Activated naive CD8-positive, alpha-beta T cell treated with anti-CD3 and anti-CD28 coated beads, Interleukin-2, amount 50 U/mL, for 24 hours (primary cell): ENCODE measurements at regions not wholly inside any gene's neighbourhood (a gene's known extent, or its start where the extent isn't known, plus 50 kb on each side); places are given as distances from the start of the nearest gene placed in this dataset.

ENCODE experiments used
- ATAC-seq: fragments of 150-1000 bp; cut with Tn5 transposase; one replicate; pipeline ENCODE4 v1.10.0; 2021
- DNase-seq: peaks from one replicate; pipeline ENCODE4 v3.0.0; 2021
- H3K27ac Mint-ChIP-seq: one replicate; pipeline ENCODE4 v1.8.0; 2021; ENCODE audit warnings: mild to moderate bottlenecking, mixed read lengths
- H3K27me3 Mint-ChIP-seq: one replicate; pipeline ENCODE4 v1.8.0; 2021; ENCODE audit warnings: mixed read lengths
- H3K36me3 Mint-ChIP-seq: one replicate; pipeline ENCODE4 v1.8.0; 2021; ENCODE audit warnings: low read depth, mixed read lengths
- H3K4me1 Mint-ChIP-seq: one replicate; pipeline ENCODE4 v1.8.0; 2021; ENCODE audit warnings: mixed read lengths
- H3K4me3 Mint-ChIP-seq: one replicate; pipeline ENCODE4 v1.8.0; 2021; ENCODE audit warnings: mild to moderate bottlenecking, moderate library complexity, mixed read lengths
- H3K9me3 Mint-ChIP-seq: one replicate; pipeline ENCODE4 v1.8.0; 2021; ENCODE audit warnings: mixed read lengths

DNA sequence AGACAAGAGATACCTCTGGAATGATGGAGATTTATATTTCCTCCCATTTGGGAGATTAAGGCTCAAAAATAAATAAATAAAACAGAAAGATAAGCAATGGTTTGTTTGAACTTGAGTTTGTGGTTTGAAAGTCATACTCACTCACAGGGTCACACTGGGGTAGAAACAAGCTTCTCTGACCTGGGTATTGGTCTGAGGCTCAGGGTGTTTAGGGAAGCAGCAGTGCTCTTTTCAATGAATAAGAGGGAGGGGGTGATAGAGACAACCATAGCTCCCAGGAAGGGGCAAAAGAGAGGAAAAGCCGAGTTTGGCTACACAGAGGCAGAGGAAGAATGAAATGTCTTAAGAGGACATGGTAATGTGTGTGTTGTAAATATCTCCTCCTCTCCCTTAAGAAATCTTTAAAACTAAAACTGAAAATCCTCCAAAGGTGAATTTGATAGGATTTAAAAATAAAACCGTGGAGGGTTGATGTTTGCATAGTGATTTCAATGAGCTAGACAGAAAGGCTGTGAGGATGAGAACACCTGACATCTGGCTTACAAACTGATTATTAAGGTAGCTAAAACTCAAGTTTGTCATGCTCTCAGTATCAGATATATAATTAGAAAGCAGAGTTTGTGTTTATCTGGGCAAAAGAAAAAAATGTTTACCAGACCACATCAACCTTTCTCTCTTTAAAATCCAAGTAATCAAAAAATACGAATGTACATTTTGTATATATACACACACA, 159.9 kb upstream of the TMEFF2 start:
- no peak overlapping the region for H3K27ac Mint-ChIP-seq
- peaks cover 2% of the 10 kb centered on the region for H3K27me3 Mint-ChIP-seq
- ATAC-seq (no peak), DNase-seq (no peak)
- H3K9me3 Mint-ChIP-seq = peaks cover 3% of the 10 kb centered on the region
- no peaks in the 10 kb centered on the region for H3K4me1 Mint-ChIP-seq
- no peaks in the 10 kb centered on the region for H3K36me3 Mint-ChIP-seq
- H3K4me3 Mint-ChIP-seq = no peak overlapping the region

DNA sequence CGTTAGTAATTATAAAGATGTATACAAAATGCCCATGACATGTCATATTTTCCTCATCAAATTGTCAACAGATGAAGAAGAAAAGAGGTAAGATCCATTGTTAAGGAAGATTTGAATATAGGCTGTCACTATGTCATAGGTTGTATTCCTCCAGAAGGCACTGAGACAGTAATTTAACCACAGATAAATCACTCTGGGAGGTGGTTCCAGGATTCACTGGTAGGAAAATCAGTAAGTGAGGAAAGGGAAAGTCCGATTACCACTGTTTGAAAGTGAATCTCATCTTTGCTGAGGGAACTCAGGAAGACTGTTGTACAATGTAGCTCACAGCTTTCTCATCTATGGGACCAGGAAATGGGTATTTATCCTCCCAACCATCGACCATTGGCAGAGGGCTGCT, 152.8 kb upstream of the TMEFF2 start:
- peaks cover 2% of the 10 kb centered on the region for H3K27me3 Mint-ChIP-seq
- H3K4me1 Mint-ChIP-seq = no peaks in the 10 kb centered on the region
- ATAC-seq (no peak), DNase-seq (no peak)
- no peaks in the 10 kb centered on the region for H3K36me3 Mint-ChIP-seq
- peaks cover 8% of the 10 kb centered on the region for H3K9me3 Mint-ChIP-seq
- no peak overlapping the region for H3K27ac Mint-ChIP-seq
- H3K4me3 Mint-ChIP-seq = no peak overlapping the region

DNA sequence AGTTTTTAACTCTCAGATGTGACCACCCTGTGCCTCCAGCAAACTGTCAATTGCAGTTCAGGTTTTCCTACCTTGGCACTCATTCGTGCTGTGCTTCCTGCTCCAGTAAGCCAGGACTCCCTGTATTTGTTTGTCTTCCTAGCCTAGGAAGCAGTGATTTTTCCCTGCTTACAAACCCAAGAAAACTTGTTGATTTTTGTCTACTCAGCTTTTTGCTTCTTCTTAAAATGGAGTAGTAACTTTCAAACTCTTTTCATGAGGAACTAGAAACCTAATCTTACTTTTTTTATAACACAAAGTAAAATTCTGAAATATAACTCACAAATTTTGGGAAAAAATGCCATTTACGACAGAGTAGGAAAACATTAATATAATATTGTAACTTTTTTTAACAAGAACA, 150.6 kb upstream of the TMEFF2 start:
- ATAC-seq (no peak), DNase-seq (no peak)
- Mint-ChIP-seq H3K36me3 (no peaks in the 10 kb centered on the region), H3K9me3 (peaks cover 8% of the 10 kb centered on the region), H3K4me3 (no peak overlapping the region), H3K4me1 (no peaks in the 10 kb centered on the region), H3K27me3 (no peaks in the 10 kb centered on the region), H3K27ac (no peak overlapping the region)

DNA sequence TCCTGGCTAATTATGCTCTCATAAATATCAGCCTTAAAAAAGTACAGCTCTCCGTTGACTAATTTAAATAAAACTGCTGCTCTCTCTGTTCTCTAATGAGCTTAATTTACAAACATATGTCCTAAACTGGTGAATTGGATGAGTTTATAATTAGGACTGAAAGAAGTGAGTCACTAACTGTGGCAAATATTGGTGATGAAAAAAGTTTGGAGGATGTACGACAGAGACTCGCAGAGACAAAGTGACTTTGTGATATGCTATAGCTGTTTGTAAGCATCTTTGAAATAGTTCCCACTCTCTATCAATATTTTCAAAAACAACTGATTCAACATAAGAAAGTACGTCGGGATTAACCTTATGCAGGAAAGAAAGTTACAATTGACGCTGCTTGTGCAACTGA, 138.9 kb upstream of the TMEFF2 start:
- Mint-ChIP-seq H3K36me3 (no peaks in the 10 kb centered on the region), H3K4me3 (no peak overlapping the region), H3K4me1 (no peaks in the 10 kb centered on the region), H3K9me3 (no peaks in the 10 kb centered on the region), H3K27ac (no peak overlapping the region), H3K27me3 (no peaks in the 10 kb centered on the region)
- ATAC-seq (no peak), DNase-seq (no peak)

DNA sequence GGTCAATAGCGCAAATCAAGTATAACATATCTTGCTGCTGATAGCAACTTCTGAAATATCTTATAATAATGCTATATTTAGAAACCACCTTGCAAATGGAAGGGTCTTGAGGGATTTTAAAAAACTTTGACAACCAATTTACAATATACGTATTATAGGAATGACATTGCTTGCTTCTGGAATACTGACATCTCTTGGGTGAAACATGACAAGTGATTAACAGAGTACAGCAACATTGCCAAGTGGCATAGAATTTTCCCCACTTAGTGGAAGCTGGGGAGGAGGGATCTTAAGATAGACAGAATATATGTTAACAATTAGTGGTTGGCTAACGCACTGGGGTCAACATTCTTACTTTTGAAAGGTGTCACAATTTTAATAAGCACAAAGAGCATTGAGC, 133.6 kb upstream of the TMEFF2 start:
- no peaks in the 10 kb centered on the region for H3K36me3 Mint-ChIP-seq
- no peak overlapping the region for H3K27ac Mint-ChIP-seq
- H3K4me3 Mint-ChIP-seq = no peak overlapping the region
- H3K4me1 Mint-ChIP-seq = peaks cover 3% of the 10 kb centered on the region
- ATAC-seq = no peak
- no peaks in the 10 kb centered on the region for H3K27me3 Mint-ChIP-seq
- no peaks in the 10 kb centered on the region for H3K9me3 Mint-ChIP-seq
- DNase-seq = no peak

DNA sequence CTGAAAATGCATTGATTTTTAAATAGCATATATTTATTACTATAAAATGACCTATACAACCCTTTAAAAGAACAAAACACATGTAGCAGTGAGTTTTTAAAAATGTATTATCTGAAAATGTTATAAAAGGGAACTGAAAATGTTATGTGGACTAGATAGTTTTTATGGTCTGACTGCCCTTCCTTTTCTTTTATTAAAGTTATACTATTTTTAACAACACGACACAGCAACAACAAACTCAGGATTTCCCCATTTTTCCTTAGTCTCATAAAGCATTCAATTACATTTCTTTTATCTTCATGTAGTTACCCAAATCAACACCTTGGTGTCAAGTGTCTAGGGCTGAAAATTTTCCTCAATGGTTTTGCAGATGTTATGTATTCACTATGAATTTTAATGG, 132.8 kb upstream of the TMEFF2 start:
- no peak overlapping the region for H3K4me3 Mint-ChIP-seq
- H3K9me3 Mint-ChIP-seq = no peaks in the 10 kb centered on the region
- H3K27me3 Mint-ChIP-seq = no peaks in the 10 kb centered on the region
- H3K36me3 Mint-ChIP-seq = no peaks in the 10 kb centered on the region
- DNase-seq = no peak
- no peak for ATAC-seq
- no peak overlapping the region for H3K27ac Mint-ChIP-seq
- peaks cover 3% of the 10 kb centered on the region for H3K4me1 Mint-ChIP-seq

DNA sequence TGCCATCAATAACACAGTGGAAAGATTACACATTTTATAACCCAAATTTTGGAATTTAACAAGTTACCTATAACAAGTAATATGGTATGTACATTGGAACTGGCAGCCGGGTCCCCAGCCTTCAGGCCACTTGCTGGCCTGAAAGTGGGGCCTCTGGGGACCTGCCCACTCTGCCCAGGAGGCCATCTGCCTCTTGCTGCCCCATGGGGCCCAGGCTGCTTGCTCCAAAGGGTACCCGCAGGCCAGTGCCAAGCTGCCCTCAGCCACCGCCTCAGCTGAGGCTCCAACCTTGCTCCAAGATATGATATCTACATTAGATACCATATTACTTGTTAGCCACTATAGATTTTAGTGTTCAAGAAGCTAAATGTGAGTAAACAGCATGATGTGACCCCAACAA, 120.8 kb upstream of the TMEFF2 start:
- DNase-seq (no peak), ATAC-seq (no peak)
- H3K27ac Mint-ChIP-seq = no peak overlapping the region
- no peaks in the 10 kb centered on the region for H3K9me3 Mint-ChIP-seq
- H3K4me3 Mint-ChIP-seq = no peak overlapping the region
- H3K27me3 Mint-ChIP-seq = no peaks in the 10 kb centered on the region
- H3K36me3 Mint-ChIP-seq = no peaks in the 10 kb centered on the region
- H3K4me1 Mint-ChIP-seq = no peaks in the 10 kb centered on the region

DNA sequence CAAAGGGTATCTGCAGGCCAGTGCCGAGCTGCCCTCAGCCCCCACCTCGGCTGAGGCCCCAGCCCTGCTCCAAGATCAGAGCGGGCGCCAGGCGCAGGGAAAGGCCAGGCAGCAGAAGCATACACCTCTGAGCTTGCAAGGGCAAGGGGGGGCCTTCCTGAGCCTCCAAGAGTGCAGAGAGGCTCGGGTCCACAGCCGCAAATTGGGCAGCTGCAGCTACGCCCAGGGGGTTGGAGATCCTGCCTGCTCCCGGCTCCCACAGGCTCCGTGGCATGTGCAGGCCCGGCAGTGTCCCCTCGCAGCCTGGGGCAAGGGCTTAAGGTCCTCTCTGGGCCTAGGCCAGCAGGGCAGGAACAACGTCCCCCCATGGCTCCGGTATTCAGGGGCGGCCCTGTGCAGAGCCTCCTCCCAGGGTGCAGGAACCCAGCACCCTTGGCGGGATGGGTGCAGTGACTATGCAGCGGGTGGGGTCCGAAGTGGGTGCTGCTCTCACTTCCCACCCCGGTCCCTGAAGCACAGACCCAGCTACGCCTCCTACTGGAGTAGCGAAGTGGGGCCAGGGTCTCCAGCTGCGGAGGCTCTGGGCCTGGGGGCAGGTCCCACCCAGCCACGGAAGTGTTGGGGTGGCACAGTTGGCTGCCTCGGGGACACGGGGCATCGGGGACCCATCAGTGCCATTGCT, 120.2 kb upstream of the TMEFF2 start:
- H3K9me3 Mint-ChIP-seq = no peaks in the 10 kb centered on the region
- H3K27me3 Mint-ChIP-seq = no peaks in the 10 kb centered on the region

DNA sequence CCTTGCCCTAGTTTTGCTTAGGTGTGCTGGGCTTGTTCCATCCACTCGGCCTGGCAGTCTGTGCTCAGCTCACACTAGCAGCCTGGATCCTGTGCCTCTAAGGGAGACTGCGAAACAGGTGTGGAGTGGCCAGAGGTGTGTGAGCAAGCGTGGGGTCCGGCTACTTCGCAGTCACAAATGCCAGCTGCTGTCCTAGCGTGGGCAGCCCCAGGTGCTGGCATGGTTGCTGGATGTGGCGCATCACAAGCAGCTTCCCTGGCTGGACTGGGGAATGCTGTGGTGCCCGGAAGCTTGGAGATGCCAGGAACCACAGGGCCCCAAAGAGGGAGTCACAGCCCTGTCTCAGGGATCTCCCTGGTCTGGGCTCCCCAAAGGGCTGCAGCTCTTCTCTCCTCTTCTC, 119.0 kb upstream of the TMEFF2 start:
- H3K36me3 Mint-ChIP-seq = no peaks in the 10 kb centered on the region
- no peaks in the 10 kb centered on the region for H3K27me3 Mint-ChIP-seq
- no peak for ATAC-seq
- no peaks in the 10 kb centered on the region for H3K9me3 Mint-ChIP-seq
- no peak for DNase-seq
- no peaks in the 10 kb centered on the region for H3K4me1 Mint-ChIP-seq
- no peak overlapping the region for H3K4me3 Mint-ChIP-seq
- no peak overlapping the region for H3K27ac Mint-ChIP-seq

More for the DNA sequence above, 120.2 kb upstream of the TMEFF2 start:
- H3K36me3 Mint-ChIP-seq = no peaks in the 10 kb centered on the region
- H3K4me1 Mint-ChIP-seq = no peaks in the 10 kb centered on the region
- ATAC-seq (no peak), DNase-seq (no peak)
- no peak overlapping the region for H3K4me3 Mint-ChIP-seq
- no peak overlapping the region for H3K27ac Mint-ChIP-seq

DNA sequence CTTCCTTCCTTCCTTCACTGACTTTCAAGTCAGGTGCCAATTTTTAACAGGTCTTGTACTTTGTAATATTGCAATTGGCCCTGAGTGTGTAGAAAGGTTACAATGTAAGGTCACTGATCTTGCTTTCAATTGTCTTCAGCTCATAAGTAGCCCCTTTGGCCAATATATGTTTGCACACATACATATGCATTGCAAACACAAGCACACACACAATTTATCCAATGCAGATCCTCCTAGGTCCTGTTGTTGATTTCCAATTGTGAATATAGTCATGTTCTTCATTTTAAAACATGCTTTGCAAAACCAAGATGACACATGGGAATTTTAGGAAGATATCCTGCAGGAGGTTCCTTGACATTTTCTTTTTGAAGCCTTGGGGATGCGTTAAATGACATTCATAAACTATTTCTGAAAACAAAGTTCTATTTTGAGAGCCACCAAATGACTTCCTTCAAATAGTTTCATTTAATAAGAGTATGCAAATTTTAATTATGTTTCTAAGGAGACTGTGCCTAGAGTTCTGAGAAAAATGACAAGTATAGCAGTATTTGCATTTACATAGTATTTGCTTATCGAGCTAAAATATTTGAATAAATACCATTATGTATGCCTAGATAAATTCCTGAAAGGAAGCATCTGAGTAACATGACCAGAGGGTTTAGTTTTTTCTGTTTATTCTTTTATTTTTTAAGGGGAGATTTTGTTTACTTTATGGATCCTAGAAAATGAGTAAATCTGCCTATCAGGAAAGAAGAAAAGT, 117.1 kb upstream of the TMEFF2 start:
- Mint-ChIP-seq H3K4me3 (no peak overlapping the region), H3K36me3 (no peaks in the 10 kb centered on the region), H3K9me3 (no peaks in the 10 kb centered on the region), H3K4me1 (no peaks in the 10 kb centered on the region), H3K27ac (no peak overlapping the region), H3K27me3 (no peaks in the 10 kb centered on the region)
- ATAC-seq = no peak
- DNase-seq = no peak

DNA sequence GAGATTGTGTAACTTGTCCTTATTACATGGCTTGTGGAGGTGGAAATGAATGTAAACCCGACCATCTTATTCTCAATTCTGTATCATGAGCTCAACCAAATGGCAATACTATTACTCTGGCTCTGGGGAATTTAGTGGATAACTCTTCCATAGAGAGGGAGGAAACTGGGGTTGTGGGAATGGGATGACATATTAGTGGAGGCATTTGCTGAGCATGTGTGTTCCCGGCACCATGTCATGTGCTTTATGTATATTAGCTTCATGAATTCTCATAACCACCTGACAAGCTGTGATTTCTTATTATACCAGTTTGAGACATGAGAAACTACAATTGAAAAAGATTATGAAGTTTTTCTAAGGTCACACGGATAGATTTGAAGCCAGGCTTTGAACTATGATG, 112.8 kb upstream of the TMEFF2 start:
- no peaks in the 10 kb centered on the region for H3K9me3 Mint-ChIP-seq
- DNase-seq = no peak
- no peak overlapping the region for H3K27ac Mint-ChIP-seq
- H3K27me3 Mint-ChIP-seq = no peaks in the 10 kb centered on the region
- H3K36me3 Mint-ChIP-seq = no peaks in the 10 kb centered on the region
- no peak for ATAC-seq
- no peak overlapping the region for H3K4me3 Mint-ChIP-seq
- no peaks in the 10 kb centered on the region for H3K4me1 Mint-ChIP-seq

DNA sequence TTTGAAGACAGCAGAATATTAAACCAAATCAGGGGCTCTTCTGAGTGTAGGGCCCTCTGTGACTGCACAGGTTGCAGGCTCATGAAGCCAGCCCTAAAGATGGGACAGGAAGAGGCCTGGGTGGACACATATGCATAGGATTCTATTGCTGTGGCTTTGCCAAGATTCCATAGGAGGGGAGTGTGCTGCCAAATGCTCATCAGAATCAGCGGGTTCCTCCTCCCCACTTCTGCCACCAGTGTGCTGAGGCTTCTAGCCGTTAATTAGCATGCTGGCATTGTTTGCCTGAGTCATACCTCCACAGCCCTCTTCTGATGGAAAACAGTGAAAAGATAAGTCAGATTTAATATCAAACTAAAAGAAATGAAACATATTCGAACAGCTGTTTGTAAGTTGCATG, 103.9 kb upstream of the TMEFF2 start:
- ATAC-seq (no peak), DNase-seq (no peak)
- no peaks in the 10 kb centered on the region for H3K4me1 Mint-ChIP-seq

DNA sequence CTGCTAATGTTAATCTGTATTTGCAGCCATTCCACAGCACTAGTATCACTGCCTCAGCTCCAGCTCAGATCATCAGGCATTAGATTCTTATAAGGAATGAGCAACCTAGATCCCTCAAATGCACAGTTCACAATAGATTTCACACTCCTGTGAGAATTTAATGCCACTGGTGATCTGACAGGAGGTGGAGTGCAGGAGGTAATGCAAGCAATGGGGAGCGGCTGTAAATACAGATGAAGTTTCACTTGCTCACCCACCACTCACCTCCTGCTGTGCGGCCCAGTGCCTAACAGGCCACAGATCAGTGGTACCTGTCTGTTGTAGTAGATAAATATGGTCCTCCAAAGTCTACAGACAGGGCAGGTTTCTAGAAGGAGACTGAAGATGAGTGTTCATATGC, 97.7 kb upstream of the TMEFF2 start:
- Mint-ChIP-seq H3K27ac (no peak overlapping the region), H3K4me1 (no peaks in the 10 kb centered on the region), H3K9me3 (no peaks in the 10 kb centered on the region), H3K27me3 (no peaks in the 10 kb centered on the region), H3K36me3 (no peaks in the 10 kb centered on the region), H3K4me3 (no peak overlapping the region)
- ATAC-seq (no peak), DNase-seq (no peak)

More for the DNA sequence above, 103.9 kb upstream of the TMEFF2 start:
- no peaks in the 10 kb centered on the region for H3K36me3 Mint-ChIP-seq
- no peak overlapping the region for H3K4me3 Mint-ChIP-seq
- no peaks in the 10 kb centered on the region for H3K9me3 Mint-ChIP-seq
- no peak overlapping the region for H3K27ac Mint-ChIP-seq
- no peaks in the 10 kb centered on the region for H3K27me3 Mint-ChIP-seq

DNA sequence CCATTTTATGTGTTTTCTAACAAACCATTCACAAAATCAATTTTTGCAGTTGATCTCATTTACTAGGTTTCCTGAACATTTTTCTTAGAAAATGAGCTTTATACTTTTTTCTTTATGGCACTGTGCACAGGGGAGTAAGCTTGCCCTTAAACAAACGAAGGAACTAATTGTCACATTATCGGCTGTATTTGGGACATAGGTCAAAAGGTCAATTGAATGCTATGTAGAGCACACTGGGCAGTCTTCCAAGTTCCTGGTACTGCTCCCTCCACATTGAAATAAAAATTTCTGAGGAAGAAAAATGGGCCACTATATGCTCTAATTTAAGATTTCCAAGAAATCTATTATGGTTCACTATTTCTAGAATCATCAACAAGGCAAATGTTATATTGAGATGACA, 93.6 kb upstream of the TMEFF2 start:
- Mint-ChIP-seq H3K27me3 (no peaks in the 10 kb centered on the region), H3K4me3 (no peak overlapping the region), H3K4me1 (no peaks in the 10 kb centered on the region), H3K9me3 (no peaks in the 10 kb centered on the region), H3K36me3 (no peaks in the 10 kb centered on the region), H3K27ac (no peak overlapping the region)
- DNase-seq = no peak
- ATAC-seq = no peak

DNA sequence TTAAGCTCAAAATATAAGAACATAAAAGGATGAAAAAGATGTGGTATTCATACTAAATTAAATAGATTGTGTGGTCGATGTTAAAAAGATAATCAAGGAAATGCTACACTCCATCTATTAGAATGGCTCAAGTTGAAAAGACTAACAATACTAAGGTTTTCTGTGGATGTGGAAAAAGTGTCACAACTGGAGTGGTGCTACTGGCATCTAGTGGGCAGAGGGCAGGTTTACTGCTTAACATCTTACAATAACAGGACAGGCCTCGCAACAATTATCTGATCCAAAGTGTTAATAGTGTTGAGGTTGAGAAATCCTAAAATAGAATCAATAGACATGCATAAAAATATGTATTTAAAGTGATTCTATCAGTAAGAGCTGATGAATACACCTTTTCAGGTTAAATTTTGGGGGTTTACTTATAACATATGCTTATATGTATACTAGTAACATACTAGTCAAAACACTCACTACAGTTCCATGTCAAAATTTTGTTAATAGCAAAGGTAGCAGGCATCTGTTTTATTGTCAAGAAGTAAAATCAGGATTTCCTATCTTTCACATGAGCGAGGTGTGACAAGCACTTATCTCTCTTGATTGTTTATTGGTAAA, 91.5 kb upstream of the TMEFF2 start:
- H3K27me3 Mint-ChIP-seq = no peaks in the 10 kb centered on the region
- no peaks in the 10 kb centered on the region for H3K36me3 Mint-ChIP-seq
- DNase-seq (no peak), ATAC-seq (no peak)
- no peak overlapping the region for H3K4me3 Mint-ChIP-seq
- H3K9me3 Mint-ChIP-seq = no peaks in the 10 kb centered on the region
- no peak overlapping the region for H3K27ac Mint-ChIP-seq
- H3K4me1 Mint-ChIP-seq = no peaks in the 10 kb centered on the region
